Activated gamma-delta T cell treated with Interleukin-2 at 50 U/mL for 16 hours (primary cell): ENCODE measurements at regions not wholly inside any gene's neighbourhood (a gene's known extent, or its start where the extent isn't known, plus 50 kb on each side); places are given as distances from the start of the nearest gene placed in this dataset.

Source experiments
- DNase-seq: peaks from one replicate; pipeline ENCODE4 v3.0.0-alpha.2; 2020

DNA sequence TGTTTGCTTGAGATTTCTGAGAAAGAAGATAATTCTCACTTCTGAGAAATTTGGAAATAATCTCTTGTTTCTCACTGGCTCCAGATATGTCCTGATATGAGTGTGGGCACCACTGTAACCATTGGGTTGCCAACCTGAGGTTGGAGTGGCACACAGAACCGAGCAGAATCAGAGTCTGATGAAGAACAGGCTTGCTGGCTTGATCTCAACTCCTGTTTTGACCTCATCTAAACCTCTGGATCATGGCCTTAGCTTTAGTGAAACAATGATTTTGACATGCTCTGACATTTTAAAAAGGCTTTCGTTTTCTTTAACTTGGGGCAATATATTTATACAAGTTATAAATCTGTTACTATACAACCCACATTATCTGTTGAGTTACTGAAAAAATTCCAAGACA, 548.0 kb downstream of the IRS1 start:
- no peak for DNase-seq

DNA sequence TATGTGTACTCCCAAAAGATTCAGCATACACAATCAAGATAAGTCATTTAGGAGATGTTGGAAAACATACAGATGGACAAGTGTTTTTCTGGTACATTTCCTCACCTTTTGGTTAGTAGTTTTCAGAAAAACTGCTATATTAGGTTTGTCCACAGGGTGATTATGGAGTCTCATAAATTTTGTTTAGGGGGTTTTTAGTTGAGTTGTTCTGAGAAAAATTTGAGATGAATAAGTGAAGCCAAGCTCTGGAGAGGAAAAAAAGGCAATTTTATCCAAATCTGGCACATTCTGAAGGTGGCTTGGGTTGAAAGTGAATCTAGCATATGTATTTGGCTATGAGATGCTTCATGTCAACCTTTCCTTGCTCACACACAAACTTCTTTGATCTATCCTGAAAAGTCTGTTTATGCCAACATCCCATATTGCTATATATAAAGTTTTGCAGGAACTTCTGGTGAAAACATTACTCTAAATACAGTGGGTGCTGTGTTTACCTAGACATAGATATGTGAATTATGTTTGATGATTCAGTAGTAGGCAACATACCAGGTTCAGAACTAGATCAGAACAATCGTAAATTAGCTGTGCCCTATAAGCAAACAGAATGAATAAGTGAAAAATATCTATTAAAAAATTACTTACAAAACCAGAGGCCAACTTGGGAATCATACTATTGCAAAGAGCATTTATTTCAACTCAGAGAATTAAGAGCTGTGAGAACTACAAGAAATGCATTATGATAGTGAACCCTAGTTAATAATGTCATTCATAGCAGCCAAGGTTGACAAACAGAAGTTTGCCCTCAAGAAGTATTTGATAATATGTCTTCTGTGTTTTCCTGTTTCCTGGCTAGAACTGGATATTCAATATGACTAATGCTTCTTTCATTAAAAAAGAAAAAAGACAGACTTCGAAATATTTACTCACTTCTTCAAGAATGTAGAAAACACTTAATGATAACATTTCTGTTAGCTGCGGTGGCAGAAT, 552.0 kb downstream of the IRS1 start:
- DNase-seq, result no peak

DNA sequence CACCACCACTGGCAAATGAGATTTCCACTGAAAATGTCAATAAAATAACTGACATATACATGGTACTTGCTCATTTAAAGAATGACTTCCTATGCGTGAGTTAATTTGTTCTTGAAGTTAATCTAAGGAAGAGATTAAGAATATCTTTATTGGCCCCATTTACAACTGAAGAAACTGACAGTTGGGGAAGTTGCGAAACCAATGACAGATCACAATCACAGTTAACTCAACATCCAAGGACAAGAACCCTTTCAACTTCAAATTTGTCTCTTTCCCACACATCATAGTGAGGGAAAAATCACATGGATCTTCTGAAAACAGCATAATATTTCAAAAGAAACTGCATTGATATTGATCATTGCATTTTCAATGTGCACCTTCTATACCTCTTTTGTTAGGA, 565.4 kb downstream of the IRS1 start:
- no peak for DNase-seq

DNA sequence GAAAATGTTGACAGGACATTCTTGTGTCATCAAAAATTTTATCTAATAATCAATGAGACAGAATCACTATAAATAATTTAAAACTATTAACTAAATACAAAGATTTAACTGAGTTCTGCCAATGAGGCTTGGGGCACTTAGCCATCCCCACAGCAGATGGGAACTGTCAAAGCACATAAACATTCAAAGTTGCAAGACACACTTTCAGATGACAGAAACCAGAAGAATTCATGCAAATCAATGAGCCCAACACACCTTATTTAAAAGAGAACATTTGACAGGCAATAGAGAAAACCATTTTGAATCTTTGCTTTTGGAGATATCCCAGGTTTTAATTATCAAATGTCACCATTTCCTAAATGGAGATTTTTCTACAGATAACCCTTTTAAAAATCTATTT, 566.2 kb downstream of the IRS1 start:
- no peak for DNase-seq

DNA sequence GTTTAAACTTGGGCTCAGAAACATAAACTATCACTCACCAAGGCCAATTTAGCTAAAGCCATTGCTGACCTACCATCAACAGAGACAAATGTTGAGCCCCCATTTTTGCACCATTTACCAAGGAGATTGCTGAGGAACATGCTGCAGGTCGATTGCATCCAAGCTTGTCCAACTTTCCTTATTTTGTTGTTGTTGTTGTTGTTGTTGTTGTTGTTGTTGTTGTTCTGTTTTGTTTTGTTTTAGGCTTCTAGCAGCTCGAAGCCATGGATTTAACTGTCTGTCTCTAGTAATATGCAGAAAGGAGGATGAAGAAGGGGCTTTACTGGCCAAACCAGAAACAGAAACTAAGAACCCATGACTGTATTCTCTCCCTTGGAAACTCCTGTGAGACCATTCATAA, 571.5 kb downstream of the IRS1 start:
- no peak for DNase-seq

DNA sequence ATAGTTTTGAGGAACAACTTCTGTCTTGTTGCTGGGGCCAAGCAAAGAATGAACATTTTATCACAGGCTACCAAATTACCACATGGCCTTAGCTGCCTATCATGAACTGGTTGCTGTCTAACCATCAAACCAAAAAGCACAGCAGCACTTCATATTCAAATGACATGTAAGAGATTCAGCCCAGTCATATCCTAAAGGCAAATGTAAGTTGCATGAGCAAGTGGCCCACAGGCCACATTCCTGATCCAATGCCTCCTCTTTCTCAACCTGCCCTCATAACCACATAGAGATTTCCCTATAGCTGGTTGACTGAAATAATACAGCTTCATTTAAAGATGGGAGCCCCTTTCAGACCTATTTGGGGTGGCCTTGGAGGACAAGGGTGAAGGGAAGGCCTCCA, 572.3 kb downstream of the IRS1 start:
- DNase-seq, result no peak

DNA sequence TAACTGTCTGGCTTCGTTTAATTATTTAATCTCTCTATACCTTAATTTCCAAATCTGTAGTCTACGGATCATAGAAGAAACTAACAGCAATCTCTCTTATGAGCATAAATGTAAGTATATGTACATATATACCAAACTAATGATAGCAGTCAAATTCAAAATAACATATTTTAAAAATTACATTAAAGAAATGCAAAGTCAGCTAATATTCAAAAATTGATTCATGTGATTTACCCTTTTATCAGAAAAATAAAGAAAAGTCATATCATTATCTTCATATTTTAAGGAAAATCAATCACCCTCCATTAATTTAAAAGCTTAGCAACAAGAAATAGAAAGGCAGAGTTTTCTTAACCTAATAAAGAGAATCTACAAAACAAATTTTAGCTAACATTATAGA, 575.9 kb downstream of the IRS1 start:
- no peak for DNase-seq

DNA sequence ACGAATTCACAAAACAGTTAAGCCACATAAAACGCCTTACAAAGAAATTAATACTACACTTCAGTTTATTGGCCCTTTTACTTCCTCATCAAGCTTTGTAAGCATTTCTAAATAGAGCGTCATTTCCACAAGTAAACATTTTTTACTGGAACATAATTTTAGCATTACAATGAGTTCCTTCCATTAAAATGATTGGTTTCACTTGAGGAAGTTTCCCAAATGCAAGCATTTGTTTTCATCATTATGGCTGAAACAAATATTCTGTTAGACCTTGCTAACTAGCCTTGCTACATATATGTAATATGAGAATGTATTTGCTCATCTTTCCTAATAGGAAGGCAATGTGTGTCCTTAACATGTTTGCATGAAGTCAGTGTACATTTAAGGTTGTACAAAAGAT, 579.1 kb downstream of the IRS1 start:
- no peak for DNase-seq

DNA sequence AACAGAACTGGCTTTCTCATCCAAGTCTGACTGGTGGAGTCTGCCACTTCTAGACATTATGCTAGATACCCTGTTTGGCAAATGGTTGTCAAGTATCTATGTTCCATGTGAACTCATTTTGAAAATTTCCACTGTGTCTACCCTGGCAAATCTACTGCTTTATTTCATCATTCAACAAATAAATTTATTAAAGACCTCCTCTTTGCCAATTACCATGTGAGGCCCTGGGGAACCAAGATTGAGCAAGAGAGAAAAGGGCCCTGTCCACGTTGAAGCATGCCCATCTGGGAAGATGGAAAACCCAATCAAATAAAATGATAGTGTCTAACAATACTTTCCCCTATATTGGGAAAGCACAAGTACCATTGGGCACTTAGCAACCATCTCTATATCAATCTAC, 582.4 kb downstream of the IRS1 start:
- DNase-seq, result no peak

DNA sequence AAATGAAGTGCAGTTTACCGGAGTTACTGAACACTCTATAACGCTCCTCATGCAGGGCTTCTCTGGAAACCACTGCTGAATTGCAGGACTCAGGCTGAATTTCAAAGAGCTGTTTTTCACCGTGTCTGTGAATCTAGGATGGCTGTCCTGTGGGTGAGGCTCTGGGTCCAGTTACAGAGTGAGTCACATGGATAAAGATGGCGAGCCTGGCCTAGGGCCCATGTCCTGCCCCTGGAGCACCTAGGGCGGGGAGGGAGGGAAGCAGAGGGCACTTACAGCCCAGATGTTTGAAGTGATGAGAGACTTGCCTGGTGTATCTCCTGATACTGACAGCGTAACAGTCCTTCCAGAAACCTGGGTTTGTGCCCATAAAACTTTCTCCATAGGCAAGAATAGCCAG, 583.0 kb downstream of the IRS1 start:
- DNase-seq, result no peak

DNA sequence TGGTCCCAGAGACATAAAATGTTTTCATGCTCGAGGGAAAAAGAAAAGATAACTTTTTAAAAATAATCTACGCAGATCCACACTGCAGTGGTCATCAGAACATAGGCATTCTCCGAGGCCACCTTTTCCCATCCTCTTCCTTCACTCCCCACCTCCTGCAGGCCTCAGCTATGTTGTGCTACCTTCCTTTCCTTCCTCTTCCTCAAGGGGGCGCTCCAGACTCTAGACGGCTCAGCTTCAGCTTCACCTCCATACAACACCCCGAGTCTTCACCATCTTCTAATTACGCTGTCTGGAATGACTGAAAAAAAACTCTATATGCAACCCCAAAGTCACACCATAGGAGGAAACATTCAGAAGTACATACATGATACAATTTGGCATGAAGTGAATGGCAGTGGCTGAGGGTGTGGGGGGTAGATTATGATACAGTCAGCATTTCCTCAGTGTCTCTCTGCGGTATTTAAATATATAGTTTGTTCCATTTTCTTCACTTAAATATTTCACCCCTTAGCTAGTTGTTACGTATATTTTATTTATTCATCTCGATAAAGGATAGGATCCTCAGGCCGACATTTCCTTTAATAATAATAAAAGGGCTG, 583.6 kb downstream of the IRS1 start:
- DNase-seq, result peak; percentile 27

DNA sequence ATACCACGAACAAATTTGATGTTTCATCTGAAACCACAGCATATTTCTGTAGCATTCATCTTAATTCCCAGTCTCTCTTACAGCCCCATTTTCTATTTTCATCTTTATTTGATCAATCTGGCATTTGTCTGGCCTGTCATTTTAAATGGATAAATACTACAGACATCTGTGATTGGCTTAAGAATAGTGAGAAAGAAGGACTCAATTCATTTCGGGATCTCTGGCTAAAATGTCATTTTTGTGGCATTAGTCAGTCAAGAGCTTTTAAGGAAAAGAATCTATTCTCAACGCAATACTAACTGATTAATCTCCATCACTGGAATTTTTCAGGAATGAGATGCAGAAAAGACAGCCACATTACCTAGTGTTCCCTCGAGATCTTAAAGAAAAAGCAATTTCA, 585.9 kb downstream of the IRS1 start:
- no peak for DNase-seq

DNA sequence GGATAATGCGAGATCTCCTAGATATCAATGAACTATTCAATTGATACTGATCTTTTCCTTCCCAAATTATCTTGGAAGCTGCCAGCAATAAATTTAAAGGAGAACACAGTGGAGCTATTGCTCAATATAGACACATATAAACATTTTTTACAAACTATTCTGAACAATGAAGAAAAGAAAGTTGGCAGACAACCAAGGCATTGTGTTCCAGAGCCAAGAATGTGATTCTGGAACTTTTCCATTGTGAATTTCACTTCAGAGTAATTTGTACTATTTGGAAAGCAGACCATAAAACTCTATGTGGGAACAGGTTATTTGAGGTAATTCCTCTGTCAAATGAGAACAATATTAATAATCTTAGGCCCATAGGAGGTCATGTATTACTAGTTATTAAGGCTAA, 588.2 kb downstream of the IRS1 start:
- no peak for DNase-seq

DNA sequence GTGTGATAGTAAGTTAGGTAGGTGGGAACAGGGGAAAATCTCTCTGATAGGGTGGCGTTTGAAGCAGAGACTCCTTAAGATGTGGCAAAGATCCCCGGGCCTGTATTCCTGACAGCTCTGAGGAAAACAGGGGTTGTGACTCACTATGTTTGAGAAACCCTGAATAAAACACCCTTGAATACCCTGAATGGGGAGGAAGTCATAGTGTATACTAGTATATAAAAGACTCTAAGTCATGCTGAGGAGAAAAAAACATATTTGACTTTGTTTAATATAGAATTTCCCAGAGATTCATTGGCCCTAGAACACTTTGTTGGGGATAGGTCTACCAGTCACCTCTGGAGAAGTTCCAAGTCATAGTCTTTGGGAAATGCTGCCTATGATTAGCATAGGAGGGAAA, 590.9 kb downstream of the IRS1 start:
- no peak for DNase-seq

DNA sequence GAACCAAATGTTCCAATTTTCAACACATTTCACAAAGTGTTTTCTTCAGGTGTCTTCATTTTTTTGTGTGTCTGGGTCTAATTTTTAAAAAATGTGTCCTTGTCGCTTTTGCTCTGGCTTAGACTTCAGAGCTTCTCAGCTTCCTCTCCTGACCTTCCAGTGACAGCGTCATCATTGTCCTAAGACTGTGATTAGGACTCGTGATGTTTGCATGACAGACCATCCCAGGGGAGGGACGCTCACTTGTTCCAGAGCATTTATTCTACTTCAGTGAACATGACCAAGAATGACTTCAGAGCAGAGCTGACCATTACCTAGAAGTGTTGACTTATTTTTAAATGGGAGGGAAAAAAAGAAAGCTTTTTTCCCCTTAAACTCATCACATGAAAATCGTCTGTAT, 591.9 kb downstream of the IRS1 start:
- DNase-seq, result no peak

DNA sequence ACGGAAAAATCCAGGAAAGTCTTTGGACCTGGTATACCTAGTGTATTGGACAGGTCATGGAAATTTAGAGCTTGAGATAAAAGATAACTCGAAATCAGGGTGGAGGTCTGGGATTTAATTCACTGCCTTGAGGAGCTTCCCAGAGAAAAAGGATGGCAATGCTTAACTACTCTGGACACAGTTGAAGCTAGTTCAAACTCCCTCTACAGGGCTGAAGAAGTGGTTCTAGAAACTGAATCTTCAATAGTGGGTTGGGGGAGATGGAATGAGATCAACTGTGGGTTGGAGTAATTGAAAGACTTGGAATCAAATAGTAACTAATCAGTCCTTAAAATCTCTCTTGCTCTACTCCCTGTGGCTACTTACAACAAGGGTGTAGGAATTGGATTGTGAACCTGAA, 600.1 kb downstream of the IRS1 start:
- no peak for DNase-seq

DNA sequence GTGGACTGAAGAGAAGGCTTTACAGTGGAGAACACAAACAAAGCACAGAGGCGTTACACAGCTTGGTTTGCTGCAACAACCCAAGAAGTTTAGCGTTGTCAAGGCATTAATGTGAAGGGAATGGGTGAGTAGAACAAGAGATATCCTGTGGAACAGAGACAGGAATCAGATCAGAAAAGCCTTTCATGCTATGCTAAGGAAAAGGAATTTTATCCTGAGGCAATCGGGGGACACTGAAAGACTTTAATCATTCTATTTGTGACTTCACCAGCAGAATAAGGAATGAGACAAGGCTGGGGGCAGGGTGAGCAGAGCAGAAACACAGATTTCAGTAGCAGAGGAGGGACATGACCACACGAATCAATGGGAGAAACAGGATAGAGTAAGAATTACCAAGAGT, 600.7 kb downstream of the IRS1 start:
- no peak for DNase-seq

DNA sequence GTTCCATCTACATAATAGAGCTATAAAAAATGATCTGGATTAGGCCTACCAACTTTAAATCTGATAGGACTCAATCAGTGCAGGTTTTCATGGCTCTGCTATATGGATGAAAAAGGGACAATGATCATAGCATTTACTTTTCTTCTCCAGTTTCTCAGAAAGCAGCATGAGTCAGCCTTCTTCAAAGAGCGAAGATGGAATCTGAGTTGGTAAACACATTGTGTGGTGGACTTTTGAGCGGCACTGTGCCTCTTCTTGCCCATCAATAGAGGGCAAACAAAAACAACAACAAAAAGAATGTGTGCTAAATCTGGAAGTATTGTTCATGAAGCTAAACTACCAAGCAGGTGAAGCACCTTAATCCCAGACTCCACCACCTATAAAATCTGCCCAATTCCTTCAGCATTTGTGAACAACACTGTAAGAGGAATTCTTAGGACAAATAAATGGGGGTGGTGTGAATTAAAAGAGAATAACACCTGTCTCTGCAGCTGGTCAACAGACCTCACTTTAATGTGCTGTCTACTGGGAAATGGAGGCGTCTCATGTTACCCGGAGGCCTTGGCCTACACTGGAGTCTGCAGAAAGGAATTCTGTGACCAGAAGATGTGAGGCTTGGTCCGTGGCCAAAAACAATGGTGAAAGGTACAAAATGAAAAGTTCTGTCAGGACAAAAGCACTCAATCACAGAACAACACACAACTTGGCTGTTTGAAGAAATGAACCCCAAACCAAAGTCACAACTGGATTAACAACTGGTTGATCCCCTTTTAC, 609.0 kb downstream of the IRS1 start:
- no peak for DNase-seq

DNA sequence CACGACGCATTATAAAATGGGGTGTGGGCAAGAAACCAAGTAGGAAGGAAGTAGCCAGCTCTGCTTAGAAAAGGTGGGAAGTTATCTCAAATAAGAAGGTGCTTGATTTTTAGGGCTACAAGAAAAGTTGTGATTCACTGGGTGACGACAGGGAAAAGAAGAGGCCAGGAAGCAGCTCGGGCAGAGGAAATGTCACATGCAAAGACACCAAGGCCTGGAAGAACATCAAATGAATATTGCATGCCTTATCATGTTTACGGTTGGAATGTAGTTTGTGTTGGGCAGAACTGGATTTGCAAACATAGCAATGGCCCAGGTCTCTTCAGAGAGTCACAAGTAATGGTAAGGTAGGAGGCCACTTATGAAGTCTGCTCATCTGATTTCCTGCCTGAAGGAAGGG, 610.6 kb downstream of the IRS1 start:
- DNase-seq, result no peak

DNA sequence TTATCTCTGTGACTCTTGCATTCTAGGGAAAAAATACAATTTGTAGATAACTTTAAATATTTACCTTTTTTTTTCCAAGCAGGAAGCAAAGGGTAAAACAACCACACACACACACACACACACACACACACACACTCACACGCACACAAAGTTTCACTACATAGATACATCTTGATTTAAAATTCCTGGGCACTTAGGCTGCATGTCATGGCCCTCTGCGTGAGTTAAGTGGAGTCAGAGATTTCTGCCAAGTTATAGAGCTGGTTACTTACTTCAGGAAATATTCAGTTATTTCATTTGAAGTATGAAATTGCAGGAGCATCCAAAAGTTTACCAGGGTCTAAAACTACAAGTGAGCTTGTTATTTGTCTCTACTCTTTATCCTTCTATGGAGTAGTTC, 612.0 kb downstream of the IRS1 start:
- no peak for DNase-seq

DNA sequence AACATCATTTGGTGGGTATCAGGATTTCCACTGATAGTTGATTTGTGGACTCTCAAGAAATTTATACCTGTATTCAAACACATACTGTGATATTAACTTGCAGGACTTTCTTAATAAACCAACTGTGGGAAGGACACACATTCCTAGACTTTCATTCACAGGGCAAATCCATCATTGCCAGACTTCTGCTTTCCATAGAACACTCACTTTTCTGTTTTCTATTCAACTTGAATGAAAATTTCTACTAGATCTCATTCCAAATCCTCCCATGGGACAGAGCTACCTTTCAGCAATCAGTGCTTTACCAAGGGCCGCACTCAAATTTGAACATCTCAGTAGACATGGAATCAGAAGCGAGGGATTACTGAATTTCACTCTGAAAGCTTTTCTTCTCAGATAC, 612.5 kb downstream of the IRS1 start:
- DNase-seq, result no peak

DNA sequence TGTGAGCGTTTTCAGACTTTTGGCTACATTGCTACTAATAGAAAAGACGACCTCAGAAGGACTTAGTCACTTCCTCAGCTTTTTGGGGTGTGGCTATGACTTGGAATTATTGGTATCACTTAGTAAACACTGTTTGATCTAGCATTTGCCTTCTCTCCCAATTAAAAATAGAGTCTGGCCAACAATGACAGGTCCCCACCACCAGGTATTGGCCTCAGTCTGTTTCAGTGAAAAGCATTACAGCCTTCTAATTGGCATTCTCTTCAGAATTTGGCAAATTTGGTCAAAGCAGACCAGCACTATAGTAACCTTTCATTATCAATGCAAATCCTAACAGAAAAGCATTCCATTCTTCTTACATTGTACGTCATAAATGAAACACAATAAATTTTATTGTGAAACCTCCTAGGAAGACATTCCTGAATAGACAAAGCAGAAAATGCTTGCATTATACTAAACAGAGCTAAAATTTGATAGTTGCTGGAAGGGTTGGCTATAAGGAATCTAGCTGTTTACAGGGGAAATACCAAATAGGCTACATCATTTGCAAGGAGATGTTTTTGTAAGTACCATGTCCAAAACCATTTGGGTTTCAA, 613.9 kb downstream of the IRS1 start:
- DNase-seq, result no peak

DNA sequence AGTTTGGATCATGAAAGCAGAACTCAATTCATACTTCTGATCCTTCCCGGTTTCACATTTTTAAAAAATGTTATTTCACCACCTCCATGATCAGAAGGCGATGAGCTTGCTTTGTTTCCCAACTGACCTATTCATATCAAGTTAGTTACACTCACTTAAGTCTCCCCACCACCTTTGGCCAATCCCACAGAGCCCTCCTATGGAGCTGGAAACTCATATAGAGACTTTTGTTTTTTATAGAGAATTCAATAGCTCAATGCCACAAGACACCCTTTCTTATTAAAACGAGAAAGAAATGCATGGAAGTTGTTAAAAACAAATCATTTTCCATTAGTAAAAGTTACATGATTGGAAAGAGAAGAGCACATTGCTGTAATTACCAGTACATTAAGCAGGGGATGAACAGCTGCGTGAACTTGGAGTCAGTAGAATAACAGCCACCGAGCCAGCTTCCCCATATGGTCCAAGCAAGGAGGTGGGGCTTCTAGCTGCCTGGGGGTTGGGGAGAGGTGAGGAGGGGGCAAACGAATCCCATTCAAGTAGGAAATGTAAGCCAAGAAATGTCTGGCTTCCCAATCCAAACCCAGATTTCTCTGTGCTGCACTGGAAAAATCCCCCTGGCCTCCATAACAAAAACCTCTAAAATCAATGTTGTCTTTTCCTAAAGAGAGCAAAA, 614.5 kb downstream of the IRS1 start:
- no peak for DNase-seq
